Esophagus muscularis mucosa (tissue), 3 donors: ENCODE measurements at regions not wholly inside any gene's neighbourhood (a gene's known extent, or its start where the extent isn't known, plus 50 kb on each side); places are given as distances from the start of the nearest gene placed in this dataset.

ENCODE experiments used
- CTCF ChIP-seq, 3 experiments: fragments of 200-600 bp in 2 of 3; fragments of 450-650 bp in 1 of 3; sonication (generic) in 2 of 3; IDR thresholded peaks; one replicate each; pipeline ENCODE4 v1.5.1; 2017 to 2019; ENCODE audit warnings: antibody characterized with exemption in 3 of 3, mild to moderate bottlenecking in 2 of 3, moderate library complexity in 1 of 3
- POLR2AphosphoS5 ChIP-seq, 2 donors: sonication (generic); formaldehyde crosslinking; IDR thresholded peaks; one replicate each; pipeline ENCODE4 v1.6.1; 2017; ENCODE audit warnings: antibody characterized with exemption in 2 of 2

- TF ChIP-seq POLR2AphosphoS5 (IDR thresholded peaks at IDR 0.05) (no peak), CTCF (IDR thresholded peaks at IDR 0.05) (no peak)
Observed at GRCh38 chr2:19491796-19492195, 133.4 kb upstream of the OSR1 start.
